ENCODE measurements at regions not wholly inside any gene's neighbourhood (a gene's known extent, or its start where the extent isn't known, plus 50 kb on each side); places are given as distances from the start of the nearest gene placed in this dataset.

GRCh38 chr3:180185650-180186049 lies 148.9 kb upstream of the PEX5L start:
- ChIA-PET POLR2A (no interaction called here), CTCF (no interaction called here)
- H3K4me3 ChIP-seq (ENCODE audit: low read depth, low read length), result no peak overlapping the region
- TF ChIP-seq CTCF (IDR thresholded peaks at IDR 0.05; ENCODE audit: insufficient read depth, low read length, missing control alignments), result no peak
- no peak for DNase-seq (ENCODE audit: low read depth, low spot score)

GRCh38 chr3:180188512-180189309 lies 152.0 kb upstream of the PEX5L start:
- no peak for TF ChIP-seq CTCF (IDR thresholded peaks at IDR 0.05; ENCODE audit: insufficient read depth, low read length, missing control alignments)
- no peak for DNase-seq (ENCODE audit: low read depth, low spot score)
- CTCF ChIA-PET, result no interaction called here
- POLR2A ChIA-PET, result no interaction called here
- no peak overlapping the region for H3K4me3 ChIP-seq (ENCODE audit: low read depth, low read length)

GRCh38 chr3:180189310-180189648 lies 152.5 kb upstream of the PEX5L start:
- TF ChIP-seq CTCF (IDR thresholded peaks at IDR 0.05; ENCODE audit: insufficient read depth, low read length, missing control alignments), result no peak
- no peak overlapping the region for H3K4me3 ChIP-seq (ENCODE audit: low read depth, low read length)
- CTCF ChIA-PET, result no interaction called here
- POLR2A ChIA-PET, result no interaction called here
- no peak for DNase-seq (ENCODE audit: low read depth, low spot score)

DNA sequence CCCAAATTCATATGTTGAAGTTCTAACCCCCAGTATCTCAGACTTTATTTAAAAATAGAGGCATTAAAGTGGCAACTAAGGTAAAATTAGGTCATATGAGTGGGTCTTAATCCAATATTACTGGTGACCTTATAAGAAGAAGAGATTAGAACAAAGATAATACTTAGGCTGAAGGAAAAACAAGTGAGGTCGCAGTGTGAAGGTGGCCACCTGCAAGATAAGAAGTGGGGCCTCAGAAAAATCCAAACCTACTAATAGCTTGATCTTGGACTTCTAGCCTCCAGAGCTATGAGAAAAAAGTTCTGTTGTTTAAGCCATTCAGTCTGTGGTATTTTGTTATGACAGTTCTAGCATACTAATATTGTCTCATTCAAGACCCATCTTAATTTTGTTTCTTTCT lies 159.9 kb upstream of the PEX5L start:
- CTCF ChIA-PET, result interaction anchor here (0.9 kb wide), 1 partner anchor 109 kb away, joined by 3 read pairs; no protein-coding TSS in a partner anchor
- DNase-seq (ENCODE audit: low read depth, low spot score), result no peak
- TF ChIP-seq CTCF (IDR thresholded peaks at IDR 0.05; ENCODE audit: insufficient read depth, low read length, missing control alignments), result no peak
- H3K4me3 ChIP-seq (ENCODE audit: low read depth, low read length), result no peak overlapping the region
- POLR2A ChIA-PET, result no interaction called here

GRCh38 chr3:180199417-180199995 lies 162.8 kb upstream of the PEX5L start:
- no peak overlapping the region for H3K4me3 ChIP-seq (ENCODE audit: low read depth, low read length)
- DNase-seq (ENCODE audit: low read depth, low spot score), result no peak
- ChIA-PET POLR2A (no interaction called here), CTCF (no interaction called here)
- no peak for TF ChIP-seq CTCF (IDR thresholded peaks at IDR 0.05; ENCODE audit: insufficient read depth, low read length, missing control alignments)

GRCh38 chr3:180215866-180216265 lies 179.1 kb upstream of the PEX5L start:
- DNase-seq (ENCODE audit: low read depth, low spot score), result no peak
- TF ChIP-seq CTCF (IDR thresholded peaks at IDR 0.05; ENCODE audit: insufficient read depth, low read length, missing control alignments), result no peak
- CTCF ChIA-PET, result no interaction called here

More at GRCh38 chr3:180215866-180216265, 179.1 kb upstream of the PEX5L start:
- POLR2A ChIA-PET, result no interaction called here
- H3K4me3 ChIP-seq (ENCODE audit: low read depth, low read length), result no peak overlapping the region

All from AG04449 (cell line).